Ramos (cell line): ENCODE measurements at regions not wholly inside any gene's neighbourhood (a gene's known extent, or its start where the extent isn't known, plus 50 kb on each side); places are given as distances from the start of the nearest gene placed in this dataset.
"Not testable (repeated sequence)": the region's sequence is repeated elsewhere in the genome, so short reads cannot be mapped to it uniquely, and the experiment has no call there.

ENCODE experiments used
- in situ Hi-C: fragments of 300-500 bp; cut with MboI; formaldehyde crosslinking; loops from one replicate; pipeline ENCODE4 v1.14.3; 2022; ENCODE audit warnings: low sequenced_read_pairs; ENCODE audit not compliant: unreplicated experiment

- in situ Hi-C loops: no loop called here
These were observed 409.7 kb downstream of the SOX2 start for GRCh38 chr3:182121401-182121800.

GRCh38 chr3:182122779-182123178, 411.1 kb downstream of the SOX2 start:
- in situ Hi-C loops: no loop called here

- in situ Hi-C loops: no loop called here
These were observed 412.5 kb downstream of the SOX2 start for GRCh38 chr3:182124187-182124586.

GRCh38 chr3:182124716-182125115, 413.0 kb downstream of the SOX2 start:
- in situ Hi-C loops: no loop called here

- in situ Hi-C loops: no loop called here
These were observed 418.0 kb downstream of the SOX2 start for GRCh38 chr3:182129740-182130139.

GRCh38 chr3:182133752-182134151, 422.0 kb downstream of the SOX2 start:
- in situ Hi-C loops: no loop called here

- in situ Hi-C loops: no loop called here
These were observed 423.3 kb downstream of the SOX2 start for GRCh38 chr3:182135056-182135455.

- in situ Hi-C loops: no loop called here
These were observed 424.5 kb downstream of the SOX2 start for GRCh38 chr3:182136008-182136910.

- in situ Hi-C loops: no loop called here
These were observed 426.7 kb downstream of the SOX2 start for GRCh38 chr3:182138393-182138792.

- in situ Hi-C loops: no loop called here
These were observed 428.1 kb downstream of the SOX2 start for GRCh38 chr3:182139627-182140357.

- in situ Hi-C loops: no loop called here
These were observed 431.2 kb downstream of the SOX2 start for GRCh38 chr3:182142928-182143327.

GRCh38 chr3:182143903-182144302, 432.2 kb downstream of the SOX2 start:
- in situ Hi-C loops: no loop called here

GRCh38 chr3:182148360-182148759, 436.6 kb downstream of the SOX2 start:
- in situ Hi-C loops: no loop called here

- in situ Hi-C loops: no loop called here
These were observed 437.9 kb downstream of the SOX2 start for GRCh38 chr3:182149594-182149993.

GRCh38 chr3:182156326-182156725, 444.6 kb downstream of the SOX2 start:
- in situ Hi-C loops: not testable (repeated sequence)

GRCh38 chr3:182165234-182165633, 453.5 kb downstream of the SOX2 start:
- in situ Hi-C loops: no loop called here

GRCh38 chr3:182172534-182172933, 460.8 kb downstream of the SOX2 start:
- in situ Hi-C loops: no loop called here

GRCh38 chr3:182178488-182179200, 466.9 kb downstream of the SOX2 start:
- in situ Hi-C loops: no loop called here

- in situ Hi-C loops: no loop called here
These were observed 467.9 kb downstream of the SOX2 start for GRCh38 chr3:182179631-182180030.

- in situ Hi-C loops: no loop called here
These were observed 469.1 kb downstream of the SOX2 start for GRCh38 chr3:182180654-182181385.
